ENCODE measurements at regions not wholly inside any gene's neighbourhood (a gene's known extent, or its start where the extent isn't known, plus 50 kb on each side); places are given as distances from the start of the nearest gene placed in this dataset.

DNA sequence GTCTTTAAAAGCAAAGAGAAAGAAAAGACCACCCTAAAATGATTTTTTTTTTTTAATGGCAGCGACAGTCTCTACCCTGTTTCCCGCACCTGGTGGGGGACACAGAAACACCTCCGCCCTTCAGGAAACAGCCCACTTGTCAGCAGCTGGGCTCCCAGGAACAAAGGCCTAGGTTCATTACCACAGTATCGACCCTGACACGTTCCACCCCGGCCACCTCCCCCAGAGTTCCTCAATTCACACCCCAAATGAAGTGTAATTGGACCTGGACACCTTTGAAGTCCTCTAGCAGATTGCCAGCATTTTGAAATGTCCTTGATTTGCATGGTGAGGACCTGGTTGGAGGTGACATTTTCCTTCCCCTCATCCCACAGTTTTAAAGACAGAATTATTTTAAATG lies 175.0 kb upstream of the BCOR start:
- TF ChIP-seq, protein P1, sequence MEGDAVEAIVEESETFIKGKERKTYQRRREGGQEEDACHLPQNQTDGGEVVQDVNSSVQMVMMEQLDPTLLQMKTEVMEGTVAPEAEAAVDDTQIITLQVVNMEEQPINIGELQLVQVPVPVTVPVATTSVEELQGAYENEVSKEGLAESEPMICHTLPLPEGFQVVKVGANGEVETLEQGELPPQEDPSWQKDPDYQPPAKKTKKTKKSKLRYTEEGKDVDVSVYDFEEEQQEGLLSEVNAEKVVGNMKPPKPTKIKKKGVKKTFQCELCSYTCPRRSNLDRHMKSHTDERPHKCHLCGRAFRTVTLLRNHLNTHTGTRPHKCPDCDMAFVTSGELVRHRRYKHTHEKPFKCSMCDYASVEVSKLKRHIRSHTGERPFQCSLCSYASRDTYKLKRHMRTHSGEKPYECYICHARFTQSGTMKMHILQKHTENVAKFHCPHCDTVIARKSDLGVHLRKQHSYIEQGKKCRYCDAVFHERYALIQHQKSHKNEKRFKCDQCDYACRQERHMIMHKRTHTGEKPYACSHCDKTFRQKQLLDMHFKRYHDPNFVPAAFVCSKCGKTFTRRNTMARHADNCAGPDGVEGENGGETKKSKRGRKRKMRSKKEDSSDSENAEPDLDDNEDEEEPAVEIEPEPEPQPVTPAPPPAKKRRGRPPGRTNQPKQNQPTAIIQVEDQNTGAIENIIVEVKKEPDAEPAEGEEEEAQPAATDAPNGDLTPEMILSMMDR (IDR thresholded peaks at IDR 0.05), result no peak
- no peak for TF ChIP-seq POLR2AphosphoS5 (IDR thresholded peaks at IDR 0.05)
- no peak for TF ChIP-seq POLR2A (IDR thresholded peaks at IDR 0.05)

Data from suprapubic skin (tissue), 4 donors.